ENCODE measurements at regions not wholly inside any gene's neighbourhood (a gene's known extent, or its start where the extent isn't known, plus 50 kb on each side); places are given as distances from the start of the nearest gene placed in this dataset.
"Not testable (repeated sequence)": the region's sequence is repeated elsewhere in the genome, so short reads cannot be mapped to it uniquely, and the experiment has no call there.

- DNase-seq (ENCODE audit: low read depth) = peak; percentile 40
Observed at GRCh38 chr5:142222225-142222865, 102.5 kb downstream of the SPRY4 start.

DNA sequence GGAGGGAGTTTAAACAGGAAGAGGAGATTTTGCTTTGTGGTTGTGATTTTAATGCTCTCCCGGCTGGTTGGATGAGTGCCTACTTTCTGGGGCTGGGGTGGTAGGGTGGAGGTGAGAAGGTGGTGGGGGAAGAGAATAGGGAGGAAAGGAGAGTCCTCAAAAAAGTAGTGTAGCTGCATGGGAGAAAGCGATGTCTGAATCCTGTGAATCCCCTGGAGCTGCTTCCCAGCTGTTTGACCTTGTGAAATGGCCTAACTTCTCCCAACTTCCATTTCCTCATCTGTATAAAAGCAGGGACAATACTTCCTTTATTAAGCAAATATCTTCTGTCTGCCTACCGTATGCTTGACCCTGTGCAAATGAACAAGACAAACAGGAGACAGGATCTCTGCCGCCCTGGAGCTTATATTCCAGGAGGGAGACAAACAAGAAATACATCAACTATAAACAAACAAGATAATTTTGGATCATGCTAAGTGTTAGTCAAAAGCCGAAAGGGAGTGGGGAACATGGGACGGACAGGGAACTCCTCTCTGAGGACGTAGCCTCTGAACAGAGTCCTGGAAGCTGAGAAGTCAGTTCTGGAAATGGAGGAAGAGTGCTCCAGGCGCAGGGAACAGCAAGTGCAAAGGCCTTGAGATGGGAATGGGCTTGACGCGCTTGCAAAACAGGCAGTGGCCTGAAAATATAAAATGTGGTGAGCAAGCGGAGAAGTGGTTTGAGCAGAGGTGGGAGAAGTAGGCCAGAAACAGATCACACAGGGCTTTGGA, 103.5 kb downstream of the SPRY4 start:
- DNase-seq (ENCODE audit: low read depth) = no peak

- DNase-seq (ENCODE audit: low read depth) = no peak
Observed at GRCh38 chr5:142219146-142219545, 105.7 kb downstream of the SPRY4 start.

DNA sequence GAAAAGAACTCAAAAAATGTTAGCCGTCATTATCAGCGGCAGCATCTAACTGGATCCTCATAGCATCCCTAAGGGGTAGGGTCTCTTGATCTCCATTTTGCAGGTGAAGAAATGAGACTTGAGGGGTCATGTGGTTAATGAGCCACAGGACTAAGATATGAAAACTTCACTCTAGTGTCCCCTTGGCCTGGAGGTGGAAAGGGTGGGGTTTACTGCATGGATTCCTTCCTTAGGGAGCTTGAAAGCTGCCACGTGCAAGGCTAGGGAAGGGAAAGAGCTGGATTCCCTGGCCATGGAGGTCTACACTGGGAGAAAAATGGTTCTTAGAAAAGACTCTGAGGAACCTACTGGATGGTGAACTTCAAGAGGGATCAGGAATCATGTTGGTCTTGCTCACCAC, 107.9 kb downstream of the SPRY4 start:
- no peak for DNase-seq (ENCODE audit: low read depth)

DNA sequence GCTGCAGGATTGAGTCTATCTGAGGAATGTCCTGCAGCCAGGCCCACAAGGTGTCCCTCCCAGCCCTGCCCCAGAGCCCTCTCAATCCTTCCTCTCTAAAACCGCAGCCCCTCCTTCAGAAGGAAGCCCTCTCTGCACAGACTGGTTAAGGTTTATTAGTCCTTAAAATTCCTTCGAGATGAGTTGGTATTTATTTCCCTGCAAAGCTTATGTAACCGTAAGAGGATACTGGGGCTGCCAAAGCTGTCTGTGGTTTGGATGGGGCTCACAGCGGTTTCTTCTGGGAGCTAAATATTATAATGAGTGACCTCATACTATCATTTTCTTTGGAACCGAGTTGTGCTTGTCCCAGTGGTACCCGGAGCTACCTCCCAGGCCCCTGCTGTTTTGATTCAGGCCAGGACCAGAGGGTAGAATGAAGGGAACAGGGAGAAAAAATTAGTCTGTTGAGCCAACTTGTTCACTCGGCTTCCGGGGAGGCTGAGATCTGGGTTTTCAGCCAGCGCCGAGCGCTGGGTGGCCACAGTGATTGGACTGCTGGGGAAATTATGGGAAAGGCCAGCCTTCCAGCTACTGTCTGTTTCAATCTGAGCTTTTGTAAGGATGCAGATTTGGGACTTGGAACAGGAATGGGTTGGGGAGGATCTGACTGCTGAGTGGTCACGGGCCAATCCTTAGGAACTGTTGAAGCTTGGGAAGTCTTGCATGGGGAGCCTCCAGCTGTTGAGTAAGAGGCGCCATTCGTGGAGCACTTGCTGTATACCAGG, 107.5 kb downstream of the NDFIP1 start:
- DNase-seq (ENCODE audit: low read depth) = peak; percentile 99

- no peak for DNase-seq (ENCODE audit: low read depth)
Observed at GRCh38 chr5:142213077-142213476, 104.5 kb downstream of the NDFIP1 start.

- DNase-seq (ENCODE audit: low read depth) = no peak
Observed at GRCh38 chr5:142211918-142212317, 103.3 kb downstream of the NDFIP1 start.

DNA sequence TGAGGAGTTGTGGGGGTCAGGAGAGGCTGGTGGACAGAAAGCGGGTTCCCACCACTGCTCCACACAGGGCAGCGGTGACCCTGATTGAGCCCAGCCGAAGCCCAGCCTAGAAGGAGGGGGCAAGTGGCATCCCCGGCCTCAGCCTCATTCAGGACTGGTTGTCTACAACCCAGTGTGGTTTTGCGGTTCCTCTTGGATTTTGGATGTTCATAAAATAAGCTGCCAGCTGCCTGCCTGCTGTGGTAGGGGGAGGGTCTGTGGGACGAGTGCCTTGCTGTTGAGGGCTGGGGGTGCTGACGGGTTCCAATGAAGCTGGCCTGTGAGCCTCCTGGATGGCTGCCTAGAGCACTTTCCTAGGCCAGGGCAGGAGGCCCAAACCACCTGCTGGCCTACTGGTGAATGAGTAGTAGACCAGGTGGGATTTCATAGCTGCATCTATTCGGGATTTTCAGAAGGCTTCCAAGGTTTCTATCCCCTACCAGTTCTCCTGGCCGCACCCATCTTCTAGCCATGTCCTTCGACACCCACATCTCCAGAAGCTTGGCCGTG, 102.4 kb downstream of the NDFIP1 start:
- DNase-seq (ENCODE audit: low read depth) = no peak

DNA sequence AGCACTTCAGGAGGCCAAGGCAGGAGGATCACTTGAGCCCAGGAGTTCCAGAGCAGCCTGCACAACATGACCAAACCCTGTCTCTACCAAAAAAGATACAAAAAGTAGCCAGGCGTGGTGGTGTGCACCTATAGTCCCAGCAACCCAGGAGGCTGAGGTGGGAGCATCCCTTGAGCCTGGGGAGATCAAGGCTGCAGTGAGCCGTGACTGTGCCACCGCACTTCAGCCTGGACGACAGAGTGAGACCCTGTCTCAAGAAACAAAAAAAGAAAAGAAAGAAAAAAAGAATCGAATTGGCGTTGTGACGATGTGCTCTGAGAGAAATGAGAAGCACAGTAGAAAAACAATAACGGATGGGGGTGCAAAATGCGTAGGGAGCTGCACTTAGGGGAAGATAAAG, 101.4 kb downstream of the NDFIP1 start:
- DNase-seq (ENCODE audit: low read depth) = no peak

DNA sequence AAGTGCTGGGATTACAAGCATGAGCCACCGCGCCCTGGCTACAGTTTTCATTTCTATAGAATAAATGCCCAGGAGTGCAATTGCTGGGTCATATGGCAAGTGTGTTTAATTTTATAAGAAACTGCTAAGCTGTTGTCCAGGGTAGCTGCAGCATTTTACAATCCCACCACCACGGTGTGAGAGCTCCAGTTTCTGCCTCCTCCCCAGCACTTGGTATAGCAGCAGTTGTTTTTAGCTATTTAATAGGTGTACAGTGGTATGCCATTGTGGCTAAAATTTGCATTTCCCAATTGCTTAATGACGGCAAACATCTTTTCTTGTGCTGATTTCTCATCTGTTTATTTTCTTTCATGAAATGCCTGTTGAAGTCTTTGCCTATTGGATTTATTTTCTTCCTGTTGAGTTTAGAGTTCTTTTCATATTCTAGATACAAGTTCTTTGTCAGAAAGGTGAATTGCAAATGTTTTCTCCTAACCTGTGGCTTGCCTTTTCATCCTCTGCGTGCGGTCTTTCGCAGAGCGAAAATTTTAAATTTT, 100.3 kb downstream of the NDFIP1 start:
- DNase-seq (ENCODE audit: low read depth) = no peak

DNA sequence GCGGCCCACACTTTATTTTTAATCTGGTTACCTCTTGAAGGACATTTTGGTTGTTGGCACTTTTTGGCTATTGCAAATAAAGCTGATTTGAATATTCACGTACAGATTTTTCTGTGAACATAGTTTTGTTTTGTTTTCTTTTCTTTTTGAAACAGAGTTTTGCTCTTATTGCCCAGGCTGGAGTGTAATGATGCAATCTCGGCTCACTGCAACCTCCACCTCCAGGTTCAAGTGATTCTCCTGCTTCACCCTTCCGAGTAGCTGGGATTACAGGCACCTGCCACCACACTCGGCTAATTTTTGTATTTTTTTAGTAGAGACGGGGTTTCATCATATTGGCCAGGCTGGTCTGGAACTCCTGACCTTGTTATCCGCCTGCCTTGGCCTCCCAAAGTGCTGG, 99.7 kb downstream of the NDFIP1 start:
- DNase-seq (ENCODE audit: low read depth) = not testable (repeated sequence)

GRCh38 chr5:142206801-142207200, 98.2 kb downstream of the NDFIP1 start:
- no peak for DNase-seq (ENCODE audit: low read depth)

GRCh38 chr5:142204219-142204618, 95.6 kb downstream of the NDFIP1 start:
- DNase-seq (ENCODE audit: low read depth) = no peak

Measured in EH (cell line).